ENCODE measurements at regions not wholly inside any gene's neighbourhood (a gene's known extent, or its start where the extent isn't known, plus 50 kb on each side); places are given as distances from the start of the nearest gene placed in this dataset.

DNA sequence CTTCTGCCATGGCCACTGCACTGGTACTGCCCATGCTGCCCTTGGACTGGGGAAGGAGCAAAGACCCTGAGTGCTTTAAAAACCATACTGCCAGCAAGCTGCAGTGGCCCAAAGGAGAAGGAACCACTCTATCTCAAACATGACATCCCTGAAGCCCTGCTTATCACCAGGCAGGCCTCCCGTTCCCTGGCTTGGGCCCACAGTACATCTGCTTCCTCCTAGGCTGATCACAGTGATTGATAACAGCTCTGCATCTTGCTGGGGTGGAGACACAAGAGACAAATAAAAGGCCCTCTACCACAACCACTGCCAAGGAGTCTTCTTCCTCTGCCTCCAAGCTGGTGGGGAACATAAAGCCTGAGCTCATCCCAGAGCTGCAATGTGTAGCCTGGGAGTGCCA, 567.5 kb downstream of the TRHDE start:
- Histone ChIP-seq H3K4me2 (no peak overlapping the region), H3K27ac (no peak overlapping the region), H2AFZ (no peak overlapping the region), H3K9me2 (ENCODE audit: insufficient read depth) (no peaks in the 10 kb centered on the region), H3K79me2 (ENCODE audit: low read depth) (no peaks in the 10 kb centered on the region), H3K4me3 (no peak overlapping the region), H4K20me1 (ENCODE audit: insufficient read depth) (no peaks in the 10 kb centered on the region), H3F3A (ENCODE audit: insufficient read depth, low read depth) (no peaks in the 10 kb centered on the region), H3K4me1 (replicated peaks; ENCODE audit: insufficient read depth) (no peaks in the 10 kb centered on the region), H3K36me3 (ENCODE audit: low read depth) (no peaks in the 10 kb centered on the region), H3K9me3 (ENCODE audit: insufficient read depth, low read depth) (no peaks in the 10 kb centered on the region), H3K27me3 (ENCODE audit: insufficient read depth, low read depth) (no peaks in the 10 kb centered on the region)
- intact Hi-C loops (cut with micrococcal nuclease; ENCODE audit: unreplicated experiment), result no loop called here
- no peak for DNase-seq
- no peak for TF ChIP-seq EZH2 (IDR thresholded peaks at IDR 0.05; ENCODE audit: low read depth)
- TF ChIP-seq, protein P1, sequence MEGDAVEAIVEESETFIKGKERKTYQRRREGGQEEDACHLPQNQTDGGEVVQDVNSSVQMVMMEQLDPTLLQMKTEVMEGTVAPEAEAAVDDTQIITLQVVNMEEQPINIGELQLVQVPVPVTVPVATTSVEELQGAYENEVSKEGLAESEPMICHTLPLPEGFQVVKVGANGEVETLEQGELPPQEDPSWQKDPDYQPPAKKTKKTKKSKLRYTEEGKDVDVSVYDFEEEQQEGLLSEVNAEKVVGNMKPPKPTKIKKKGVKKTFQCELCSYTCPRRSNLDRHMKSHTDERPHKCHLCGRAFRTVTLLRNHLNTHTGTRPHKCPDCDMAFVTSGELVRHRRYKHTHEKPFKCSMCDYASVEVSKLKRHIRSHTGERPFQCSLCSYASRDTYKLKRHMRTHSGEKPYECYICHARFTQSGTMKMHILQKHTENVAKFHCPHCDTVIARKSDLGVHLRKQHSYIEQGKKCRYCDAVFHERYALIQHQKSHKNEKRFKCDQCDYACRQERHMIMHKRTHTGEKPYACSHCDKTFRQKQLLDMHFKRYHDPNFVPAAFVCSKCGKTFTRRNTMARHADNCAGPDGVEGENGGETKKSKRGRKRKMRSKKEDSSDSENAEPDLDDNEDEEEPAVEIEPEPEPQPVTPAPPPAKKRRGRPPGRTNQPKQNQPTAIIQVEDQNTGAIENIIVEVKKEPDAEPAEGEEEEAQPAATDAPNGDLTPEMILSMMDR (conservative IDR thresholded peaks at IDR 0.05), result no peak
- ChIA-PET CTCF (no interaction called here), POLR2A (ENCODE audit: unreplicated experiment) (no interaction called here)
- BruUV-seq (replicated peaks), result no TSS peak

DNA sequence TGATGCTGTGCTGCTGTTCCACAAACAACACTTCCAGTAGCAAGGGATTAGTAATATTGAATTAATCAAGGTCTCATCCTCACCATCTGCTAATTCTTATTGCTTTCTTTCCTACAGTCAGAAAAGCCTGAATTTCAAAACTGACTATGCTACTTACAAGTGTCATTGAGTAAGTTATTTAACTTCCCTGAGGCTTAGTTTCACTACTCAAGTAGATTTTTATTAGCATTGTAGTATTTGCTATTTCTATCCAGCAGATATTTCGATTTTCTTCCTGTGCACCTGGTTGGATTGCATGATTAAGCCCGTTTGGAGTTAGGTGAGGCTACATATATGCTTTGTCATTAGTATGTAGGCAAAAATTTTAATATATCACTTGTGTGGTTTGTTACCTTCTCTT, 591.5 kb downstream of the TRHDE start:
- no peak overlapping the region for H2AFZ ChIP-seq
- POLR2A ChIA-PET (ENCODE audit: unreplicated experiment), result interaction anchor here (0.7 kb wide), 1 partner anchor 1792 kb away, joined by 4 read pairs; no protein-coding TSS in a partner anchor
- no peak for TF ChIP-seq EZH2 (IDR thresholded peaks at IDR 0.05; ENCODE audit: low read depth)
- TF ChIP-seq, protein P1 (conservative IDR thresholded peaks at IDR 0.05), result no peak
- no peaks in the 10 kb centered on the region for H3K79me2 ChIP-seq (ENCODE audit: low read depth)
- no peak overlapping the region for H3K27ac ChIP-seq
- no peaks in the 10 kb centered on the region for H3F3A ChIP-seq (ENCODE audit: insufficient read depth, low read depth)
- no peaks in the 10 kb centered on the region for H3K4me1 ChIP-seq (replicated peaks; ENCODE audit: insufficient read depth)
- DNase-seq, result no peak
- H4K20me1 ChIP-seq (ENCODE audit: insufficient read depth), result no peaks in the 10 kb centered on the region
- H3K4me2 ChIP-seq, result no peak overlapping the region
- H3K9me3 ChIP-seq (ENCODE audit: insufficient read depth, low read depth), result no peaks in the 10 kb centered on the region
- H3K9me2 ChIP-seq (ENCODE audit: insufficient read depth), result no peaks in the 10 kb centered on the region
- no peaks in the 10 kb centered on the region for H3K27me3 ChIP-seq (ENCODE audit: insufficient read depth, low read depth)
- CTCF ChIA-PET, result no interaction called here
- H3K4me3 ChIP-seq, result no peak overlapping the region
- H3K36me3 ChIP-seq (ENCODE audit: low read depth), result no peaks in the 10 kb centered on the region
- no TSS peak for BruUV-seq (replicated peaks)
- intact Hi-C loops (cut with micrococcal nuclease; ENCODE audit: unreplicated experiment), result no loop called here

DNA sequence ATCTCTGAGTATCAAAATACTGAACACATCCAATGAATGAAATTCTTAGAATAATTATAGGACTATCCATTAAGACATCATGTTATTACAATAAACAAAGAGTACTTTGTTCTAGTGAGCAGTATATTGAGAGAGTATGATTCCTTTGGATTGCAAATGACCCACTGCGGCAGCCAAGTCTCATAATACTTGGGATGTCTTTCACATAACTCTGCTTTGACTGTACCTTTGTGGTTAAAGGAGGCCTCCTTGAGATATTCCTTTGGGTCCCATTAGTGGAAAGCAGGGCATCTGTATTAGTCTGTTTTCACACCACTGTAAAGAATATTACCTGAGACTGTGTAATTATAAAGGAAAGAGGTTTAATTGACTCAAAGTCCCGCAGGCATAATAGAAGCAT, 593.8 kb downstream of the TRHDE start:
- no peak overlapping the region for H3K4me2 ChIP-seq
- H3K27me3 ChIP-seq (ENCODE audit: insufficient read depth, low read depth), result no peaks in the 10 kb centered on the region
- BruUV-seq (replicated peaks), result no TSS peak
- ChIA-PET CTCF (no interaction called here), POLR2A (ENCODE audit: unreplicated experiment) (no interaction called here)
- H2AFZ ChIP-seq, result no peak overlapping the region
- no peaks in the 10 kb centered on the region for H3K4me1 ChIP-seq (replicated peaks; ENCODE audit: insufficient read depth)
- no peaks in the 10 kb centered on the region for H3K9me3 ChIP-seq (ENCODE audit: insufficient read depth, low read depth)
- TF ChIP-seq, protein P1 (conservative IDR thresholded peaks at IDR 0.05), result no peak
- no peak for TF ChIP-seq EZH2 (IDR thresholded peaks at IDR 0.05; ENCODE audit: low read depth)
- no peak overlapping the region for H3K4me3 ChIP-seq
- intact Hi-C loops (cut with micrococcal nuclease; ENCODE audit: unreplicated experiment), result no loop called here
- H3K9me2 ChIP-seq (ENCODE audit: insufficient read depth), result no peaks in the 10 kb centered on the region
- no peaks in the 10 kb centered on the region for H3K36me3 ChIP-seq (ENCODE audit: low read depth)
- H3K79me2 ChIP-seq (ENCODE audit: low read depth), result no peaks in the 10 kb centered on the region
- no peaks in the 10 kb centered on the region for H4K20me1 ChIP-seq (ENCODE audit: insufficient read depth)
- H3K27ac ChIP-seq, result no peak overlapping the region
- DNase-seq, result no peak
- H3F3A ChIP-seq (ENCODE audit: insufficient read depth, low read depth), result no peaks in the 10 kb centered on the region
